Liver (tissue), 7 donors: ENCODE measurements at regions not wholly inside any gene's neighbourhood (a gene's known extent, or its start where the extent isn't known, plus 50 kb on each side); places are given as distances from the start of the nearest gene placed in this dataset.

Source experiments
- DNase-seq: peaks from one replicate; pipeline ENCODE4 v3.0.0-alpha.2; 2017; ENCODE audit warnings: low spot score
- H3K27ac ChIP-seq, 2 donors: one replicate each; pipeline ENCODE4 v1.7.0; 2013; ENCODE audit warnings: inconsistent platforms in 2 of 2, low read length in 2 of 2, control low read depth in 1 of 2, low read depth in 1 of 2, mild to moderate bottlenecking in 1 of 2
- H3K27me3 ChIP-seq, 4 donors: one replicate each; pipeline versions ENCODE4 v1.6.1 to v1.7.0; 2013; ENCODE audit warnings: low read length in 3 of 4, inconsistent platforms in 1 of 4, mild to moderate bottlenecking in 1 of 4, moderate library complexity in 1 of 4; ENCODE audit not compliant: control insufficient read depth in 4 of 4, insufficient read depth in 4 of 4
- H3K36me3 ChIP-seq, 4 donors: one replicate each; pipeline versions ENCODE4 v1.6.1 to v1.7.0; 2013; ENCODE audit warnings: low read length in 3 of 4, mild to moderate bottlenecking in 3 of 4, low read depth in 1 of 4, moderate library complexity in 1 of 4; ENCODE audit not compliant: control insufficient read depth in 4 of 4, insufficient read depth in 3 of 4
- H3K4me1 ChIP-seq, 4 donors: one replicate each; pipeline versions ENCODE4 v1.6.1 to v1.7.0; 2013; ENCODE audit warnings: low read length in 3 of 4, mild to moderate bottlenecking in 3 of 4, moderate library complexity in 1 of 4; ENCODE audit not compliant: control insufficient read depth in 4 of 4, insufficient read depth in 4 of 4
- H3K4me3 ChIP-seq, 3 donors: one replicate each; pipeline versions ENCODE4 v1.6.1 to v1.7.0; 2013; ENCODE audit warnings: low read length in 3 of 3, control low read depth in 1 of 3, low read depth in 1 of 3, mild to moderate bottlenecking in 1 of 3
- H3K9ac ChIP-seq, 2 donors: one replicate each; pipeline ENCODE4 v1.7.0; 2013; ENCODE audit warnings: low read length in 2 of 2, mild to moderate bottlenecking in 2 of 2, moderate library complexity in 2 of 2, control low read depth in 1 of 2, low read depth in 1 of 2
- H3K9me3 ChIP-seq, 4 donors: one replicate each; pipeline versions ENCODE4 v1.6.1 to v1.7.0; 2013; ENCODE audit warnings: low read length in 3 of 4; ENCODE audit not compliant: control insufficient read depth in 4 of 4
- EGR1 ChIP-seq, 2 donors: IDR thresholded peaks; 2 replicates each; pipeline ENCODE4 v1.6.1; 2016 to 2018; ENCODE audit warnings: antibody characterized with exemption in 2 of 2, low read depth in 2 of 2
- FOXA1 ChIP-seq: IDR thresholded peaks from 2 replicates; pipeline ENCODE4 v1.6.1; 2016; ENCODE audit warnings: antibody characterized with exemption
- FOXA2 ChIP-seq: IDR thresholded peaks from 2 replicates; pipeline ENCODE4 v1.6.1; 2016; ENCODE audit warnings: antibody characterized with exemption
- HNF4A ChIP-seq, 2 donors: conservative IDR thresholded peaks; 2 replicates each; pipeline ENCODE4 v1.6.1; 2016; ENCODE audit warnings: antibody characterized with exemption in 2 of 2, mild to moderate bottlenecking in 2 of 2
- JUND ChIP-seq, 2 donors: IDR thresholded peaks; 2 replicates each; pipeline ENCODE4 v1.6.1; 2016; ENCODE audit warnings: antibody characterized with exemption in 2 of 2
- NR2F2 ChIP-seq: IDR thresholded peaks from 2 replicates; pipeline ENCODE4 v1.6.1; 2016; ENCODE audit warnings: antibody characterized with exemption
- RAD21 ChIP-seq, 2 donors: IDR thresholded peaks; 2 replicates each; pipeline ENCODE4 v1.6.1; 2016; ENCODE audit warnings: antibody characterized with exemption in 2 of 2, mild to moderate bottlenecking in 2 of 2
- REST ChIP-seq: IDR thresholded peaks from 2 replicates; pipeline ENCODE4 v1.6.1; 2016; ENCODE audit warnings: antibody characterized with exemption, mild to moderate bottlenecking
- RXRA ChIP-seq, 2 donors: IDR thresholded peaks; 2 replicates each; pipeline ENCODE4 v1.6.1; 2017 to 2018; ENCODE audit warnings: antibody characterized with exemption in 2 of 2, mild to moderate bottlenecking in 1 of 2
- SP1 ChIP-seq: IDR thresholded peaks from 2 replicates; pipeline ENCODE4 v1.6.1; 2018; ENCODE audit warnings: antibody characterized with exemption, mild to moderate bottlenecking
- TAF1 ChIP-seq: conservative IDR thresholded peaks from 2 replicates; pipeline ENCODE4 v1.6.1; 2016; ENCODE audit warnings: antibody characterized with exemption, mild to moderate bottlenecking
- YY1 ChIP-seq: IDR thresholded peaks from 2 replicates; pipeline ENCODE4 v1.6.1; 2016; ENCODE audit warnings: antibody characterized with exemption, mild to moderate bottlenecking
- whole genome bisulfite sequencing: extraction: QIAGEN DNeasy Blood & Tissue Kit; methylation state at CpG from one replicate; pipeline ENCODE4 v1.1.7; 2013; 5-methylcytosine and 5-hydroxymethylcytosine counted together
- TF ChIP-seq, protein P1 (sequence below): IDR thresholded peaks from 2 replicates; pipeline ENCODE4 v1.6.1; 2016; ENCODE audit warnings: antibody characterized with exemption
- TF ChIP-seq, protein P2 (sequence below): IDR thresholded peaks from 2 replicates; pipeline ENCODE4 v1.6.1; 2016; ENCODE audit warnings: antibody characterized with exemption
- donor health status: healthy.
- donor health status: healthy.
- donor health status: healthy.
- donor health status: healthy.

- Histone ChIP-seq H3K4me3 (no peak overlapping the region), H3K9me3 (no peaks in the 10 kb centered on the region), H3K9ac (no peak overlapping the region), H3K27ac (no peak overlapping the region), H3K27me3 (no peaks in the 10 kb centered on the region), H3K4me1 (peaks cover 0 to 3% (median under 1%) of the 10 kb centered on the region in 4 donors), H3K36me3 (no peaks in the 10 kb centered on the region)
- WGBS = 91% methylated on average over 5 of the region's 5 CpGs
- TF ChIP-seq SP1 = no peak
- no peak for TF ChIP-seq RAD21 (IDR thresholded peaks at IDR 0.05)
- no peak for TF ChIP-seq RXRA (IDR thresholded peaks at IDR 0.05)
- no peak for TF ChIP-seq REST
- TF ChIP-seq NR2F2 = no peak
- TF ChIP-seq TAF1 = no peak
- TF ChIP-seq, protein P1, sequence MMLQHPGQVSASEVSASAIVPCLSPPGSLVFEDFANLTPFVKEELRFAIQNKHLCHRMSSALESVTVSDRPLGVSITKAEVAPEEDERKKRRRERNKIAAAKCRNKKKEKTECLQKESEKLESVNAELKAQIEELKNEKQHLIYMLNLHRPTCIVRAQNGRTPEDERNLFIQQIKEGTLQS = no peak
- TF ChIP-seq FOXA1 = no peak
- DNase-seq = no peak
Observed at GRCh38 chr1:116253566-116254382, 119.3 kb upstream of the ATP1A1 start.

DNA sequence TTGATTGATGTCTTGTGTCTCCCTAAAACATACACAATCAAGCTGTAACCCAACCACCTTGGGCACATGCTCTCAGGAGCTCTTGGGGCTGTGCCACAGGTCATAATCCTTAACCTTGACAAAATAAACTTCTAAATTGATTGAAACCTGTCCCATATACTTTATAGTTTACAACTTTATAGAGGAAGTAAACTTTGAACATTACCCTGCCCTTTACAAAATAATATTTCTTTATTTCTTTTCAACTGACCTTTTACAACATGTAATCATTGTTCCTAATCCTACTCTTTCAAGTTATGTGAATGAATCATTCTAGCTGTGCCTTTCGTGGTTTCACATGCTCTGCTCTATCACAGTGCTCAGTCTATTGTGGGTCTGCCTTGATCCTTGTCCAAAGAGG is 118.3 kb upstream of the ATP1A1 start:
- Histone ChIP-seq H3K4me1 (peaks cover 0 to 8% (median 3%) of the 10 kb centered on the region in 4 donors), H3K27ac (no peak overlapping the region), H3K4me3 (no peak overlapping the region), H3K9ac (no peak overlapping the region), H3K9me3 (no peaks in the 10 kb centered on the region), H3K27me3 (no peaks in the 10 kb centered on the region), H3K36me3 (no peaks in the 10 kb centered on the region)
- DNase-seq = no peak
- TF ChIP-seq EGR1 (IDR thresholded peaks at IDR 0.05; ENCODE audit: low read depth in 2 of 2) = no peak
- TF ChIP-seq, protein P2, sequence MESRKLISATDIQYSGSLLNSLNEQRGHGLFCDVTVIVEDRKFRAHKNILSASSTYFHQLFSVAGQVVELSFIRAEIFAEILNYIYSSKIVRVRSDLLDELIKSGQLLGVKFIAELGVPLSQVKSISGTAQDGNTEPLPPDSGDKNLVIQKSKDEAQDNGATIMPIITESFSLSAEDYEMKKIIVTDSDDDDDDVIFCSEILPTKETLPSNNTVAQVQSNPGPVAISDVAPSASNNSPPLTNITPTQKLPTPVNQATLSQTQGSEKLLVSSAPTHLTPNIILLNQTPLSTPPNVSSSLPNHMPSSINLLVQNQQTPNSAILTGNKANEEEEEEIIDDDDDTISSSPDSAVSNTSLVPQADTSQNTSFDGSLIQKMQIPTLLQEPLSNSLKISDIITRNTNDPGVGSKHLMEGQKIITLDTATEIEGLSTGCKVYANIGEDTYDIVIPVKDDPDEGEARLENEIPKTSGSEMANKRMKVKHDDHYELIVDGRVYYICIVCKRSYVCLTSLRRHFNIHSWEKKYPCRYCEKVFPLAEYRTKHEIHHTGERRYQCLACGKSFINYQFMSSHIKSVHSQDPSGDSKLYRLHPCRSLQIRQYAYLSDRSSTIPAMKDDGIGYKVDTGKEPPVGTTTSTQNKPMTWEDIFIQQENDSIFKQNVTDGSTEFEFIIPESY = no peak
- TF ChIP-seq FOXA2 = no peak
- TF ChIP-seq REST = no peak
- TF ChIP-seq JUND (IDR thresholded peaks at IDR 0.05) = no peak
- TF ChIP-seq HNF4A (conservative IDR thresholded peaks at IDR 0.05) = no peak
- TF ChIP-seq YY1 = no peak
- TF ChIP-seq RXRA (IDR thresholded peaks at IDR 0.05) = no peak
- no peak for TF ChIP-seq TAF1
- WGBS = 55% methylated on average over 1 of the region's 1 CpG
